ENCODE measurements at regions not wholly inside any gene's neighbourhood (a gene's known extent, or its start where the extent isn't known, plus 50 kb on each side); places are given as distances from the start of the nearest gene placed in this dataset.

- no peak for TF ChIP-seq CTCF (IDR thresholded peaks at IDR 0.05; ENCODE audit: low read depth, low read length)
- TF ChIP-seq EZH2phosphoT487 (IDR thresholded peaks at IDR 0.05; ENCODE audit: low read depth): no peak
These were observed 138.7 kb upstream of the KRR1 start for GRCh38 chr12:75650100-75650499.
